SH-SY5Y (cell line): ENCODE measurements at regions not wholly inside any gene's neighbourhood (a gene's known extent, or its start where the extent isn't known, plus 50 kb on each side); places are given as distances from the start of the nearest gene placed in this dataset.

Experiments used
- GATA2 ChIP-seq: IDR thresholded peaks from 2 replicates; pipeline ENCODE4 v1.6.1; 2011; ENCODE audit warnings: mild to moderate bottlenecking, low read depth, low read length
- GATA3 ChIP-seq: IDR thresholded peaks from 2 replicates; pipeline ENCODE4 v1.6.1; 2011; ENCODE audit warnings: low read depth, mild to moderate bottlenecking, low read length, moderate library complexity

DNA sequence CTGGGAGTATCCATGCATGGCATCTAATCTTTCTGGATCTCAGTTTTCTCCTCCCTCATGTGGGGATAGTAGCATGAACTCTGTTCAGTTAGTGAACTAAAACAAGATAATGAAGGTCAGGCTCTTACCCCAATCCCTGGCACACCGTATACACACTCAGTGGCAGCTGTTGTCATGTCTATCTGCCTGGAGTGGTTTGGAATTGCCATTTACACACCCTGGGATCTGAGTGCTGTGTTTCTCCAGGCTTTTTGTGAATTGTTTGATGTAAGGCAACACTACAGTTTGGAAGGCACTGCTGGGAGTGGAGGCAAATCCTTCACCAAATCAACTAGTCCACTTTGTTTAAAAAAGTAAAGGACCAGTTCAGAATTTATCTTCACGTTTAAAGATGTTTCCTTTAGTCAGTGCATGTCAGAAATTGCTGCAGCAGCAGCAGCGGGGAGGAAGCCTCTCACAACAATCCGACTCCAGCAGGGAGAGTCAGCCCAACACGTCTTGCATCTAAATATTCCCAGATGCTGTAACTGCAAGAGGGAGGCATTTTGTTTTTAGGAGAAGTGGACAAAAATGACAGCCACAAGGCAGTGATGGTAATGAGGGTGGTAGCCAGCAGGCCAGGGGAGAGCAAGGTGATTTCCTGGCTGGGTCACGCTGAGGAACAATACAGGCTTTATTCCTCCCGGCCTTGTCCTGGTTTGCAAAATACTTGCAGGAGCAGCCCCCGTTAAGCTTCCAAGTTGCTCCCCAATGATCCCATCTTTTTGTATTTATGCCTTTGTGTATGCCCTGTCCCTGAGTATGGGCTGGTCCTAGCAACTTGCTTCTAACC, 128.5 kb upstream of the LRIG1 start:
- no peak for TF ChIP-seq GATA2
- TF ChIP-seq GATA3: no peak
